NCI-H1694 (cell line): ENCODE measurements at regions not wholly inside any gene's neighbourhood (a gene's known extent, or its start where the extent isn't known, plus 50 kb on each side); places are given as distances from the start of the nearest gene placed in this dataset.

ENCODE experiments used
- DNase-seq: peaks from one replicate; lab custom pipeline; 2025; lab: John Stamatoyannopoulos, UW

GRCh38 chrX:10900585-10901289, 210.4 kb upstream of the HCCS start:
- DNase-seq = no peak

GRCh38 chrX:10901290-10901633, 209.9 kb upstream of the HCCS start:
- DNase-seq = no peak

- no peak for DNase-seq
These were observed 209.1 kb upstream of the HCCS start for GRCh38 chrX:10902001-10902400.

GRCh38 chrX:10903523-10903922, 207.6 kb upstream of the HCCS start:
- DNase-seq = no peak

GRCh38 chrX:10904220-10904619, 206.9 kb upstream of the HCCS start:
- DNase-seq = no peak

GRCh38 chrX:10906866-10907265, 204.3 kb upstream of the HCCS start:
- no peak for DNase-seq

GRCh38 chrX:10922159-10922558, 189.0 kb upstream of the HCCS start:
- DNase-seq = no peak

- DNase-seq = no peak
These were observed 188.3 kb upstream of the HCCS start for GRCh38 chrX:10922835-10923234.

- no peak for DNase-seq
These were observed 187.7 kb upstream of the HCCS start for GRCh38 chrX:10923466-10923865.

GRCh38 chrX:10926404-10926803, 184.7 kb upstream of the HCCS start:
- no peak for DNase-seq

- DNase-seq = no peak
These were observed 184.2 kb upstream of the HCCS start for GRCh38 chrX:10926891-10927290.

- no peak for DNase-seq
These were observed 181.4 kb upstream of the HCCS start for GRCh38 chrX:10929747-10930146.

- no peak for DNase-seq
These were observed 181.0 kb upstream of the HCCS start for GRCh38 chrX:10930151-10930550.

- no peak for DNase-seq
These were observed 179.2 kb upstream of the HCCS start for GRCh38 chrX:10931976-10932375.

GRCh38 chrX:10932842-10933440, 178.2 kb upstream of the HCCS start:
- DNase-seq = peak; percentile 10

GRCh38 chrX:10935501-10935900, 175.6 kb upstream of the HCCS start:
- DNase-seq = no peak

GRCh38 chrX:10936976-10937375, 174.2 kb upstream of the HCCS start:
- DNase-seq = no peak

GRCh38 chrX:10938365-10938923, 172.7 kb upstream of the HCCS start:
- no peak for DNase-seq

- DNase-seq = no peak
These were observed 171.7 kb upstream of the HCCS start for GRCh38 chrX:10939424-10939823.

GRCh38 chrX:10944136-10944885, 166.8 kb upstream of the HCCS start:
- DNase-seq = no peak

GRCh38 chrX:10945498-10945897, 165.6 kb upstream of the HCCS start:
- no peak for DNase-seq

GRCh38 chrX:10949541-10949940, 161.6 kb upstream of the HCCS start:
- no peak for DNase-seq

GRCh38 chrX:10952619-10953018, 158.5 kb upstream of the HCCS start:
- no peak for DNase-seq
